Vagina (tissue), 2 donors: ENCODE measurements at regions not wholly inside any gene's neighbourhood (a gene's known extent, or its start where the extent isn't known, plus 50 kb on each side); places are given as distances from the start of the nearest gene placed in this dataset.

Source experiments
- CTCF ChIP-seq, 3 experiments: fragments of 450-650 bp in 2 of 3; fragments of 200-600 bp in 1 of 3; sonication (generic) in 1 of 3; IDR thresholded peaks; one replicate each; pipeline ENCODE4 v1.5.1; 2017 to 2019; ENCODE audit warnings: antibody characterized with exemption in 3 of 3, mild to moderate bottlenecking in 2 of 3, moderate library complexity in 2 of 3
- POLR2A ChIP-seq, 2 donors: fragments of 450-650 bp; IDR thresholded peaks; one replicate each; pipeline ENCODE4 v1.6.1; 2017; ENCODE audit warnings: antibody characterized with exemption in 2 of 2, mild to moderate bottlenecking in 2 of 2, moderate library complexity in 2 of 2

- TF ChIP-seq CTCF (IDR thresholded peaks at IDR 0.05) (peak in 2 of 3 experiments; percentile 64 to 66), POLR2A (IDR thresholded peaks at IDR 0.05) (no peak)
Observed at GRCh38 chr1:81414488-81415015, 386.2 kb upstream of the ADGRL2 start.
